Activated CD4-positive, alpha-beta T cell treated with anti-CD3 and anti-CD28 coated beads for 36 hours (primary cell): ENCODE measurements at regions not wholly inside any gene's neighbourhood (a gene's known extent, or its start where the extent isn't known, plus 50 kb on each side); places are given as distances from the start of the nearest gene placed in this dataset.

Experiments used
- ATAC-seq: fragments of 200-7000 bp; cut with Tn5 transposase; one replicate; pipeline ENCODE4 v1.10.0; 2021; ENCODE audit warnings: mild to moderate bottlenecking, moderate library complexity
- CTCF ChIA-PET: fragments of 350-600 bp; sonication (Branson Sonifier 250); formaldehyde crosslinking; loops from one replicate; lab custom pipeline; 2021; ENCODE audit warnings: antibody characterized with exemption; lab: Charles Lee
- POLR2A ChIA-PET: fragments of 350-600 bp; sonication (Branson Sonifier 250); formaldehyde crosslinking; loops from one replicate; lab custom pipeline; 2021; ENCODE audit warnings: antibody characterized with exemption, inconsistent platforms; lab: Charles Lee
- DNase-seq: peaks from one replicate; pipeline ENCODE4 v3.0.0-alpha.2; 2020
- H3K27ac Mint-ChIP-seq: one replicate; pipeline ENCODE4 v1.8.0; 2021; ENCODE audit warnings: mixed read lengths
- H3K27me3 Mint-ChIP-seq: one replicate; pipeline ENCODE4 v1.8.0; 2021; ENCODE audit warnings: mixed read lengths
- H3K36me3 Mint-ChIP-seq: one replicate; pipeline ENCODE4 v1.8.0; 2021; ENCODE audit warnings: low read depth, mixed read lengths
- H3K4me1 Mint-ChIP-seq: one replicate; pipeline ENCODE4 v1.8.0; 2021; ENCODE audit warnings: mixed read lengths
- H3K4me3 Mint-ChIP-seq: one replicate; pipeline ENCODE4 v1.8.0; 2021; ENCODE audit warnings: mild to moderate bottlenecking, moderate library complexity, mixed read lengths
- H3K9me3 Mint-ChIP-seq: one replicate; pipeline ENCODE4 v1.8.0; 2021; ENCODE audit warnings: low read depth, mixed read lengths
- intact Hi-C, 2 experiments: fragments of 100-400 bp; cut with DNase I in 1 of 2; cut with micrococcal nuclease in 1 of 2; formaldehyde crosslinking; loops; one replicate each; pipeline versions ENCODE4 v1.14.2 to v1.15.1; 2022 to 2024; cut with DNase I, micrococcal nuclease

DNA sequence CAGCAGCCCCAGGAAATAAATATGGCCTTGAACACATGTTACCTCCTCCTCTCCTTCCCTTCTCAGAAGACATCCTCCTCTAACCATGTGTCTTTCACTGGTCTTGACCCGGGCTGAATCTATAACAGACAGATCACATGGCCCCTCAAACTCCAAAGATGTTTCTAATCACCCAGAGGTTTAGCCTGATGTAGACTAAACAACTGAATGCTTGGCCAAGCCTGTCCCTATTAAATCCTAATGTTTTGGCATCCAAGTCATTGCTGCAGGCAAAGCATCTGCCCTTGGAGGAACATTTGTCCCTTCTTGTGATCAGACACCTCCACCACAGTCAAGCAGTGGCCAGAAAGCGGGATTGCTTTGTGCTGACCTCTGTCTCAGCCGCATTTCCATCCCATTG lies 65.5 kb downstream of the ANKRD60 start:
- Mint-ChIP-seq H3K27ac (no peak overlapping the region), H3K27me3 (peaks cover 3% of the 10 kb centered on the region), H3K4me1 (no peaks in the 10 kb centered on the region), H3K36me3 (no peaks in the 10 kb centered on the region), H3K4me3 (no peak overlapping the region), H3K9me3 (no peaks in the 10 kb centered on the region)
- CTCF ChIA-PET: no interaction called here
- DNase-seq: no peak
- intact Hi-C loops: no loop called here
- ATAC-seq: no peak
- POLR2A ChIA-PET: no interaction called here

DNA sequence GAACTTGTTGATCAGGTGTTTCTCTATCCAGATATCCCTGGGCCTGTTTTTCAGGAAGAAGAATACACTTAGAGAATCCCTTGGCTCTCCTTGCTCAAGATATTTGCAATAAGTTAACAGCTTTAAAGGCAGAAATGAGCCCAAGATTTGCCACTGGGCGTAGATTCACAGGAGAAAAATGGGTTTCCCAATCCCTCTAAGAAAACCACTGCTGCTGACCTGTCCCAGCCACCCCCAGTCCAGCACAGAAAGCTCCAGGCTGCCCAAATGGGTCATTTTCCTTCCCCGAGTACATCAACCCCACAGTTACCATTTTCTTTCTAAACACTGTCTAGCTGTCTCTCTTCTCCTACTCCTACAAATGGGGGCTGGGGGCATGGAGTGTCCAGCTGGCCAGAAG lies 67.3 kb downstream of the ANKRD60 start:
- Mint-ChIP-seq H3K9me3 (no peaks in the 10 kb centered on the region), H3K27me3 (peaks cover 3% of the 10 kb centered on the region), H3K27ac (no peak overlapping the region), H3K36me3 (no peaks in the 10 kb centered on the region), H3K4me3 (no peak overlapping the region), H3K4me1 (no peaks in the 10 kb centered on the region)
- ATAC-seq (no peak), DNase-seq (no peak)
- ChIA-PET POLR2A (no interaction called here), CTCF (interaction anchor here (0.6 to 0.7 kb wide), 2 partner anchors 52 to 130 kb away, joined by 3 to 4 read pairs; no protein-coding TSS in a partner anchor)
- intact Hi-C loops: no loop called here

DNA sequence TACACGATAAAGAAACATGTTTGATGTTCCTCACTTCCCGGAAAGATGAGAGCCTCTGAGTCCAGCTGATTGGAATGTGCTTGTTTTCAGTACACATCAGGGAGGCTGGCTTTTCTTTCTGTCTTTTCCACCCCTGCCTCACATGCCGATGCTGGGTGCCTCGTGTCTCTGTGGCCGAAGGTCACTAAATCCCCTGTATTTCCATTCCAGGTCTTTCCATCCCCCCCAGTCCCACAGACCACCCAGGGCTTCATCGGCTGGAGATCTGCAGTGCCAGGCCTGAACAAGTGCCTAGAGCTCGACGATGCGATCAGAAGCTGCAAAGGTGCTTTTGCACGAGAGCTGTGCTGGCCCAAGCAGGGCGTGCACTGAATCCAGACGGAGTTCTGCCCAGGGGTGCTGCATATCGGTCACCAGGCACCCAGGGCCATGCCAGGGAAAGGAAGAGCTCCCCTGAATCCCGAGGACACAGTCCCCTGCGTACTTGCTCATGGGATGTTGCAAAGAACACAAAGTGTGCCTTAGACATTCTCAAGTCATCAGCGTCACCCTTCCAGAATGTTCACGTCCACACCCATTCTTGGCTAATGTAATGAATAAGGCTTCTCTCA lies 67.9 kb downstream of the ANKRD60 start:
- H3K4me1 Mint-ChIP-seq: no peaks in the 10 kb centered on the region
- ATAC-seq (no peak), DNase-seq (no peak)
- H3K27me3 Mint-ChIP-seq: peaks cover 3% of the 10 kb centered on the region
- H3K9me3 Mint-ChIP-seq: no peaks in the 10 kb centered on the region
- intact Hi-C loops: no loop called here
- ChIA-PET POLR2A (no interaction called here), CTCF (interaction anchor here (0.6 to 0.7 kb wide), 2 partner anchors 52 to 129 kb away, joined by 3 to 4 read pairs; no protein-coding TSS in a partner anchor)
- no peak overlapping the region for H3K4me3 Mint-ChIP-seq
- H3K27ac Mint-ChIP-seq: no peak overlapping the region
- H3K36me3 Mint-ChIP-seq: no peaks in the 10 kb centered on the region

DNA sequence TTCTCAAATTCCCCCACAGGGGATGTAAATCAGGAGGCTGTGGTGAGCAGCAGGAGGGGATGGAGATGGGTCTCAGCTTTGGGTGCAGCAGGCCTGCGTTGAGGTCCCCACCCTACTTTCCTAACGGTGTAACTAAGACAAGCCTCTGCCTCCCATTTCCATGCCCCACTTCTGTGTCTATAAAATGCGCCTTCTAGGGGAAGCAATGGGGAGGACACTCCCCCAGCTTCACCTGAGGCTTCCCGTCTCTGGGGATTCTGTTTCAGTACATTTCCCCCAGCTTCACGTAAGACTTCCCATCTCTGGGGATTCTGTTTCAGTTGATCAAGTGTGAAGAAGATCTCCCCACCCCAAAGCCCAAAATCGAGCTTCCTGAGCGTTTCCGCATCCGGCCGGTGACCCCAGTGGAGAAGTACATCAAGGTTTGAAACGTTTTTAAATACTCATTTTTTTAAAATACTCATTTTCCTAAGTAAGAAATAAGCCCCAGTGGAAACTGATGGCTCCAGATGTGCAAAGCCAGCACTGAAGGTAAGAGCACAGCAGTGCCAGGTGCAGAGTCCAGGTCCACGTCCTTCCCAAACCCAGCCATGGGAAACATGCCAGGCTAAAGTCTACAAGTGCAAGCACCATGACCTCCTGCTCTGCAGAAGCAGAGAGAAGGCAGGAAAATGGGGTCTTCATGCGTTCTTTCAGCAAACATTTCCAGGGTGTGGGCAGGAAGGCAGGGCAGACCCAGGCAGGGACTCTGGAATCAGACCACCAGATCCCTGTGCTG lies 73.1 kb downstream of the ANKRD60 start:
- Mint-ChIP-seq H3K36me3 (no peaks in the 10 kb centered on the region), H3K9me3 (no peaks in the 10 kb centered on the region), H3K27ac (no peak overlapping the region), H3K4me3 (no peak overlapping the region), H3K4me1 (no peaks in the 10 kb centered on the region), H3K27me3 (peaks cover 23% of the 10 kb centered on the region)
- CTCF ChIA-PET: interaction anchor here (0.7 to 1.0 kb wide), 2 partner anchors 441 to 501 kb away, joined by 3 to 4 read pairs; no protein-coding TSS in a partner anchor
- intact Hi-C loops: no loop called here
- ATAC-seq (no peak), DNase-seq (no peak)
- POLR2A ChIA-PET: no interaction called here

DNA sequence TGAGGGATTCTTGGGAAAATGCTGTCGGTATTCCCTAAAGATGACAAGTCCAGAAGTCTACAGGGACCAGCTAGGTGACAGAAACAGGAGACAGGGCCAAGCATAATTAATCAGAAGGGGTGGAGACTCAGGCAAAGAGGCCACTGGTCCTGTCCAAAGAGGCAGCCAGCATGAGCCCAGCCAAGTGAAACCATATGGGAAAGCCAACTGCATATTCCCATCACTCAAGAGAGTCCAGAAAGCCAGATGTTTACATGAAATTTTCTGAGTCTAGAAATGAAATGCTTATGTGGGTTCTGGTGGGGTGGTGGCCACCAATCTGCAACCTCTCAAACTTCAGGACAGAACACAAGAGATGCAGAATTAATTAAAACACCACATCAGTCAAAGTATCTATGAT lies 74.3 kb downstream of the ANKRD60 start:
- DNase-seq (no peak), ATAC-seq (no peak)
- H3K4me3 Mint-ChIP-seq: no peak overlapping the region
- H3K27ac Mint-ChIP-seq: no peak overlapping the region
- ChIA-PET POLR2A (no interaction called here), CTCF (interaction anchor here (0.7 to 1.0 kb wide), 2 partner anchors 66 to 500 kb away, joined by 3 to 4 read pairs; no protein-coding TSS in a partner anchor)
- intact Hi-C loops: no loop called here
- H3K27me3 Mint-ChIP-seq: peaks cover 27% of the 10 kb centered on the region
- no peaks in the 10 kb centered on the region for H3K36me3 Mint-ChIP-seq
- no peaks in the 10 kb centered on the region for H3K9me3 Mint-ChIP-seq
- H3K4me1 Mint-ChIP-seq: no peaks in the 10 kb centered on the region

DNA sequence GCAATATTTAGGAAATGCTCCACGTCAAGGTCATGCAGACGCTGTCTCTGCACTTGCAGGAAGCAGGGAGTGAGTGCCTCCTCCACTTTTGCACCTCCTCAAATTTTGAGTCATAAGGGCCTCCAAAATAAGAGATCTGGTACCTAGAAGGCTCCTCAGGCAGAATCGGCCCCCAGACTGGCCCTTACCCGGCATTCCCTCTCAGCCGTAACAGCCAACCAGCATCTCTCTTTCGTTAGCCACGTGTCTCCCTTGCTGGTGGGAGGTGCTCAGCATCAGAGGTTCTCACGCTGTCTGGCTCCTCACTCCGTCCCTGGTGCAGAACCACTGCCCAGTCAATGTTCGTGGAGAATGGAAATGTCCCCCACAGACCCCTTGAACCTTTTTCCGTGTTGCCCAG lies 75.3 kb downstream of the ANKRD60 start:
- no peak for DNase-seq
- no peak overlapping the region for H3K4me3 Mint-ChIP-seq
- H3K4me1 Mint-ChIP-seq: no peaks in the 10 kb centered on the region
- H3K27me3 Mint-ChIP-seq: peaks cover 34% of the 10 kb centered on the region
- H3K27ac Mint-ChIP-seq: no peak overlapping the region
- ChIA-PET POLR2A (no interaction called here), CTCF (interaction anchor here (0.6 kb wide), 1 partner anchor 199 kb away, joined by 4 read pairs; no protein-coding TSS in a partner anchor)
- H3K36me3 Mint-ChIP-seq: no peaks in the 10 kb centered on the region
- no peaks in the 10 kb centered on the region for H3K9me3 Mint-ChIP-seq
- intact Hi-C loops: no loop called here
- ATAC-seq: no peak

DNA sequence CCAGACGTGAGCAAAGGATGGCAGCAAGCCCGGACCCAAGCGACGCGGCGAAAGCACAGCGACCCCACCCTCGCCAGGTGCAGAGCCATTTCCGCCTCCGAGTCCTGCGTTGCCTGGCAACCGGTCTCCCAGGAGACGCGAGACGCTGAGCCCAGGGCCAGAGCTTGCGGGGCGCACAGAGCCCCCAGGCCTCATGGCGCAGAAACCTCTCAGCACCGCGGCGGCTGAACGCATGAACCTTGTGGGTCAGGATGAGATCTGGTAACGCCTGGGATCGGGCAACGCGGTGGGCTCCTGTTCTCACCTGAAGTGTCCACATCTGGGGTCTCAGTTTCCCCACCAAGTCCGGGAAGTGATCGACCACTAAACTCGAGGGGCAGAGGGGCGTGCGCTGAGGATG lies 77.7 kb downstream of the ANKRD60 start:
- CTCF ChIA-PET: interaction anchor here (0.6 kb wide), 1 partner anchor 30 kb away, joined by 3 read pairs; no protein-coding TSS in a partner anchor
- no peaks in the 10 kb centered on the region for H3K4me1 Mint-ChIP-seq
- no peak overlapping the region for H3K27ac Mint-ChIP-seq
- peaks cover 2% of the 10 kb centered on the region for H3K9me3 Mint-ChIP-seq
- no peaks in the 10 kb centered on the region for H3K36me3 Mint-ChIP-seq
- intact Hi-C loops: no loop called here
- H3K27me3 Mint-ChIP-seq: peaks cover 42% of the 10 kb centered on the region
- no peak overlapping the region for H3K4me3 Mint-ChIP-seq
- POLR2A ChIA-PET: no interaction called here
- ATAC-seq (no peak), DNase-seq (peak; percentile 20)

DNA sequence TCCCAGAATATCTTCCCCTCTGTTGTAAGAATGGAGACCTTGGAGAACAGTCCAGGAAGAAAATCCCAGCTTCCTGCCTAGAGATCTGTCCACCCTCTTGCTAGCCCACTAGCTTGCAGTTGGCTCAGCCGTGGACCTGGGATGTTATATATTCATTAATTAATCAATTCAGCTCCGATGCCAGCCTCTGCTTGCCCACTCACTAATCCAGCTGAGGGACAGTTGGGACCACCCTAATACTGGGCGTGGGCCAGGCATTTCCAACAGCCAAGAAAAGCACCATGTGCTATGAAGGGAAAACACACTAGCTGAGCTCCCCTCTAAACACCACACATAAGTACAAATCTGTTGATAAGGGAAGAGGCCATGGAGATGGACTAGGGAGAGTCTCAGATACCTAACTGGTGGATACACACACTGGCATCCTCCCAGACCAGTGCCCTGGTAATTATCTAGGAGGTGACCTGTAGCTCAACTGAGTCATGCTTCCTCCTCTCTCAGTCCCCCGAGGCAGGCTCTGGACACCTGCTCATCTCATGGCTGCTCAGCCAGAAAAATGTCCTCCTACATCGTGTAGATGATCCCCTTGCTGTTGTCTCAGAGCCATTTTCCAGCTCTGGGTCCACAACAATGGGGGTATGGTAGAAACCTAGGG lies 78.9 kb downstream of the ANKRD60 start:
- no peak overlapping the region for H3K4me3 Mint-ChIP-seq
- no peak overlapping the region for H3K27ac Mint-ChIP-seq
- peaks cover 44% of the 10 kb centered on the region for H3K27me3 Mint-ChIP-seq
- intact Hi-C loops: no loop called here
- DNase-seq (no peak), ATAC-seq (no peak)
- H3K36me3 Mint-ChIP-seq: no peaks in the 10 kb centered on the region
- POLR2A ChIA-PET: no interaction called here
- no peaks in the 10 kb centered on the region for H3K4me1 Mint-ChIP-seq
- H3K9me3 Mint-ChIP-seq: peaks cover 2% of the 10 kb centered on the region
- CTCF ChIA-PET: interaction anchor here (0.6 kb wide), 1 partner anchor 20 kb away, joined by 3 read pairs; no protein-coding TSS in a partner anchor

DNA sequence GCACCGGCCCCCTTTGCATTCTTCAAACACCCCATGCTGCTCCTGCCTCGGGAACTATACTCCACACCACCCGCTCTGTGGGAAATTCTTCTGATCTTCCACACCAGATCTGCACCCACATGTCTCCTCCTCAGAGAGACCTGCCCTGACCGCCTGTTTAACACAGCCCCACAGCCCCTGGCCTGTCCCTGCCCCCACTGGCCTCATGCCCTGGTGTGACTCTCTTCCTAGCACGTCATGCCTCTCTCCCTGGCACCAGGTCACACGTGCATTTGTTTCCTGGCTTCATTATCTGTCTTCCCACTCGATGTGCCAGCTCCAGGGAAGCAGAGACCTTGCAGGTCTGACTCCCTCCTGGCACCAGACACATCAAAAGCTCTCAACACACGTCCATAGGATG lies 79.6 kb downstream of the ANKRD60 start:
- Mint-ChIP-seq H3K4me3 (no peak overlapping the region), H3K27ac (no peak overlapping the region), H3K4me1 (no peaks in the 10 kb centered on the region), H3K27me3 (peaks cover 42% of the 10 kb centered on the region), H3K9me3 (peaks cover 2% of the 10 kb centered on the region), H3K36me3 (no peaks in the 10 kb centered on the region)
- ChIA-PET CTCF (no interaction called here), POLR2A (no interaction called here)
- no peak for DNase-seq
- no peak for ATAC-seq
- intact Hi-C loops: no loop called here

DNA sequence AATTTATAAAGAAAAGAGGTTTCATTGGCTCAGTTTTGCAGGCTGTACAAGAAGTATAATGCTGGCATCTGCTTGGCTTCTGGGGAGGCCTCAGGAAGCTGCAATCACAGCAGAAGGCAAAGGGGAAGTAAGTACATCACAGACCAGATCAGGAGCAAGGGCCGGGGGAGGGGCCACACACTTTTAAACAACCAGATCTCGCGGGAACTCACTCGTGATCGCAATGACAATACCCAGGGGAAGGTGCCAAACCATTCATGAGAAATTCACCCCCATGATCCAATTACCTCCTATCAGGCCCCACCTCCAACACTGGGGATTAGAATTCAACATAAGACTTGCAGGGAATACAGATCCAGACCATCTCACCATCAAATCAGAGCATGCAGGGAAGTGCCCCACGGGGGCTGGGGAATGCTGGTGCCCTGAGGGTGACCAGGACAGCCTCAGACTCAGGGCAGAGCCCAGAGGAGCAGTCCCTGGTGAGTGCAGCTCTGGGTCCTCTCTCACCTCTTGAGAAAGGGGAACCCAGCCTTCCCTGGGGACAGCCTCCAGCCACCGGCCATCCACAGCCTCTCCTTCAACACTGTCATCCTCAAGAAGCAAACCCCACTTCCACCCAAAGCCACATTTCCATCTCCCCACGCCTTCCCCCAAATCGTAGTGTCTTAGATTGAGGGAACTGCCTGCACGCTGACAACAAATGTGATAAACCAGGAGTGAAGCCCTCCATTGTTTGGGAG lies 80.7 kb downstream of the ANKRD60 start:
- Mint-ChIP-seq H3K36me3 (no peaks in the 10 kb centered on the region), H3K4me1 (no peaks in the 10 kb centered on the region), H3K27ac (no peak overlapping the region), H3K9me3 (peaks cover 2% of the 10 kb centered on the region), H3K27me3 (peaks cover 35% of the 10 kb centered on the region), H3K4me3 (no peak overlapping the region)
- DNase-seq: no peak
- intact Hi-C loops: no loop called here
- ATAC-seq: no peak
- ChIA-PET CTCF (interaction anchor here (0.7 kb wide), 1 partner anchor 9 kb away, joined by 3 read pairs; no protein-coding TSS in a partner anchor), POLR2A (no interaction called here)

- intact Hi-C loops: no loop called here
- H3K4me1 Mint-ChIP-seq: no peaks in the 10 kb centered on the region
- ATAC-seq (no peak), DNase-seq (no peak)
- peaks cover 2% of the 10 kb centered on the region for H3K9me3 Mint-ChIP-seq
- ChIA-PET CTCF (no interaction called here), POLR2A (no interaction called here)
- peaks cover 30% of the 10 kb centered on the region for H3K27me3 Mint-ChIP-seq
- H3K27ac Mint-ChIP-seq: no peak overlapping the region
- H3K4me3 Mint-ChIP-seq: no peak overlapping the region
- no peaks in the 10 kb centered on the region for H3K36me3 Mint-ChIP-seq
These were observed 81.7 kb downstream of the ANKRD60 start for GRCh38 chr20:58146746-58147140.
